ENCODE measurements at regions not wholly inside any gene's neighbourhood (a gene's known extent, or its start where the extent isn't known, plus 50 kb on each side); places are given as distances from the start of the nearest gene placed in this dataset.

DNA sequence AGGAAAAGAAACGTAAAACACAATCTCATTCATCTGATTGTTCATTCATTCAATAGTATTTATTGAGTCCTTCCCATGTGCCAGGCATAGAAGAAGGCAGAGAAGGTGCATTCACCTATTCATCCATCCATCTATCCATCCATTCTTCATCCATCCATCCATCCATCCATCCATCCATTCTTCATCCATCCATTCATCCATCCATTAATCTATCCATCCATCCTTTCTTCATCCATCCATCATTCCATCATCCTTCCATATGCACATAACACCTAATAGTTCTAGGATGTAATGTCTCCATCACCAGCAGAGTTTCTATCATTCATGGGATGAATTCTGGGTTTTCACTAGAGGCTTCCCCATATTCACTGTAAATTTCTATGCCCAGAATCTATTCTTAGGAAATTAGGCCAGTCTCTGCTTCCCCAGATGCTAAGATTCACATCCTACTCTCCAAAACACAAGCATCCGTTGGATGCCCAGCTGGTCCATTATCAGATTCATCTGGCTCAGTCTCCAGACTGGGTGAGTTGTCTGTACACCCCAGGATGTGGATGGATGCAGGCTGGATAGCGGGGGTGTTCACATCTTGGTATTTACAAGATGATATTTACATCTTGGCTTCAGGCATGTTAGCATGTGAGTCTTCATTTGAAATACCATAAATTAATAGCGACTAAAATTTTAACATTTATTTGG lies 517.7 kb upstream of the SULF2 start:
- Histone ChIP-seq H3F3A (ENCODE audit: low read depth) (no peaks in the 10 kb centered on the region), H3K9ac (ENCODE audit: low read depth, low read length, poor library complexity, severe bottlenecking) (no peak overlapping the region), H2AFZ (ENCODE audit: low read length) (no peak overlapping the region), H3K4me2 (ENCODE audit: low read depth, low read length, poor library complexity, severe bottlenecking) (no peak overlapping the region), H3K4me1 (ENCODE audit: insufficient read depth, low read length, poor library complexity, severe bottlenecking) (no peaks in the 10 kb centered on the region), H3K4me3 (ENCODE audit: low read length, poor library complexity, severe bottlenecking) (no peak overlapping the region), H4K20me1 (ENCODE audit: insufficient read depth, low read length, poor library complexity, severe bottlenecking) (no peaks in the 10 kb centered on the region), H3K9me2 (replicated peaks; ENCODE audit: low read depth, low read length) (no peaks in the 10 kb centered on the region), H3K79me2 (ENCODE audit: insufficient read depth, low read length) (no peaks in the 10 kb centered on the region), H3K36me3 (ENCODE audit: insufficient read depth, low read length) (no peaks in the 10 kb centered on the region), H3K9me3 (ENCODE audit: insufficient read depth, low read depth, low read length) (0 out of 2 replicates have a peak, but pooled peaks cover 5% of the 10 kb centered on the region), H3K27me3 (ENCODE audit: insufficient read depth, low read length, poor library complexity, severe bottlenecking) (no peaks in the 10 kb centered on the region)
- no peak for TF ChIP-seq EZH2phosphoT487 (IDR thresholded peaks at IDR 0.05; ENCODE audit: borderline replicate concordance)
- TF ChIP-seq, protein P1, sequence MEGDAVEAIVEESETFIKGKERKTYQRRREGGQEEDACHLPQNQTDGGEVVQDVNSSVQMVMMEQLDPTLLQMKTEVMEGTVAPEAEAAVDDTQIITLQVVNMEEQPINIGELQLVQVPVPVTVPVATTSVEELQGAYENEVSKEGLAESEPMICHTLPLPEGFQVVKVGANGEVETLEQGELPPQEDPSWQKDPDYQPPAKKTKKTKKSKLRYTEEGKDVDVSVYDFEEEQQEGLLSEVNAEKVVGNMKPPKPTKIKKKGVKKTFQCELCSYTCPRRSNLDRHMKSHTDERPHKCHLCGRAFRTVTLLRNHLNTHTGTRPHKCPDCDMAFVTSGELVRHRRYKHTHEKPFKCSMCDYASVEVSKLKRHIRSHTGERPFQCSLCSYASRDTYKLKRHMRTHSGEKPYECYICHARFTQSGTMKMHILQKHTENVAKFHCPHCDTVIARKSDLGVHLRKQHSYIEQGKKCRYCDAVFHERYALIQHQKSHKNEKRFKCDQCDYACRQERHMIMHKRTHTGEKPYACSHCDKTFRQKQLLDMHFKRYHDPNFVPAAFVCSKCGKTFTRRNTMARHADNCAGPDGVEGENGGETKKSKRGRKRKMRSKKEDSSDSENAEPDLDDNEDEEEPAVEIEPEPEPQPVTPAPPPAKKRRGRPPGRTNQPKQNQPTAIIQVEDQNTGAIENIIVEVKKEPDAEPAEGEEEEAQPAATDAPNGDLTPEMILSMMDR (conservative IDR thresholded peaks at IDR 0.05; ENCODE audit: low read length): no peak

- Histone ChIP-seq H3K9ac (ENCODE audit: low read depth, low read length, poor library complexity, severe bottlenecking) (no peak overlapping the region), H3K79me2 (ENCODE audit: insufficient read depth, low read length) (no peaks in the 10 kb centered on the region), H3K4me1 (ENCODE audit: insufficient read depth, low read length, poor library complexity, severe bottlenecking) (no peaks in the 10 kb centered on the region), H3K27me3 (ENCODE audit: insufficient read depth, low read length, poor library complexity, severe bottlenecking) (no peaks in the 10 kb centered on the region), H3K36me3 (ENCODE audit: insufficient read depth, low read length) (no peaks in the 10 kb centered on the region), H3K9me3 (ENCODE audit: insufficient read depth, low read depth, low read length) (0 out of 2 replicates have a peak, but pooled peaks cover 5% of the 10 kb centered on the region), H3K9me2 (replicated peaks; ENCODE audit: low read depth, low read length) (no peaks in the 10 kb centered on the region), H4K20me1 (ENCODE audit: insufficient read depth, low read length, poor library complexity, severe bottlenecking) (no peaks in the 10 kb centered on the region), H3K4me3 (ENCODE audit: low read length, poor library complexity, severe bottlenecking) (no peak overlapping the region), H3K4me2 (ENCODE audit: low read depth, low read length, poor library complexity, severe bottlenecking) (no peak overlapping the region), H3F3A (ENCODE audit: low read depth) (no peaks in the 10 kb centered on the region), H2AFZ (ENCODE audit: low read length) (no peak overlapping the region)
- TF ChIP-seq EZH2phosphoT487 (IDR thresholded peaks at IDR 0.05; ENCODE audit: borderline replicate concordance): no peak
Measured at GRCh38 chr20:48302149-48302548, 516.9 kb upstream of the SULF2 start.

GRCh38 chr20:48301189-48301588 lies 515.9 kb upstream of the SULF2 start:
- Histone ChIP-seq H4K20me1 (ENCODE audit: insufficient read depth, low read length, poor library complexity, severe bottlenecking) (no peaks in the 10 kb centered on the region), H3K4me3 (ENCODE audit: low read length, poor library complexity, severe bottlenecking) (no peak overlapping the region), H3K9me2 (replicated peaks; ENCODE audit: low read depth, low read length) (no peaks in the 10 kb centered on the region), H2AFZ (ENCODE audit: low read length) (no peak overlapping the region), H3K27me3 (ENCODE audit: insufficient read depth, low read length, poor library complexity, severe bottlenecking) (no peaks in the 10 kb centered on the region), H3K4me2 (ENCODE audit: low read depth, low read length, poor library complexity, severe bottlenecking) (no peak overlapping the region), H3F3A (ENCODE audit: low read depth) (no peaks in the 10 kb centered on the region), H3K36me3 (ENCODE audit: insufficient read depth, low read length) (no peaks in the 10 kb centered on the region), H3K4me1 (ENCODE audit: insufficient read depth, low read length, poor library complexity, severe bottlenecking) (no peaks in the 10 kb centered on the region), H3K79me2 (ENCODE audit: insufficient read depth, low read length) (no peaks in the 10 kb centered on the region), H3K9me3 (ENCODE audit: insufficient read depth, low read depth, low read length) (0 out of 2 replicates have a peak, but pooled peaks cover 7% of the 10 kb centered on the region), H3K9ac (ENCODE audit: low read depth, low read length, poor library complexity, severe bottlenecking) (no peak overlapping the region)
- TF ChIP-seq, protein P1 (conservative IDR thresholded peaks at IDR 0.05; ENCODE audit: low read length): no peak
- TF ChIP-seq EZH2phosphoT487 (IDR thresholded peaks at IDR 0.05; ENCODE audit: borderline replicate concordance): no peak

- no peak overlapping the region for H3K4me2 ChIP-seq (ENCODE audit: low read depth, low read length, poor library complexity, severe bottlenecking)
- no peaks in the 10 kb centered on the region for H3K27me3 ChIP-seq (ENCODE audit: insufficient read depth, low read length, poor library complexity, severe bottlenecking)
- H3K4me1 ChIP-seq (ENCODE audit: insufficient read depth, low read length, poor library complexity, severe bottlenecking): no peaks in the 10 kb centered on the region
- 0 out of 2 replicates have a peak, but pooled peaks cover 7% of the 10 kb centered on the region for H3K9me3 ChIP-seq (ENCODE audit: insufficient read depth, low read depth, low read length)
- H3K36me3 ChIP-seq (ENCODE audit: insufficient read depth, low read length): no peaks in the 10 kb centered on the region
- TF ChIP-seq, protein P1 (conservative IDR thresholded peaks at IDR 0.05; ENCODE audit: low read length): no peak
- no peak for TF ChIP-seq EZH2phosphoT487 (IDR thresholded peaks at IDR 0.05; ENCODE audit: borderline replicate concordance)
- no peak overlapping the region for H3K4me3 ChIP-seq (ENCODE audit: low read length, poor library complexity, severe bottlenecking)
- H3K9me2 ChIP-seq (replicated peaks; ENCODE audit: low read depth, low read length): no peaks in the 10 kb centered on the region
- no peak overlapping the region for H2AFZ ChIP-seq (ENCODE audit: low read length)
- no peaks in the 10 kb centered on the region for H3F3A ChIP-seq (ENCODE audit: low read depth)
- H3K9ac ChIP-seq (ENCODE audit: low read depth, low read length, poor library complexity, severe bottlenecking): no peak overlapping the region
- no peaks in the 10 kb centered on the region for H4K20me1 ChIP-seq (ENCODE audit: insufficient read depth, low read length, poor library complexity, severe bottlenecking)
- H3K79me2 ChIP-seq (ENCODE audit: insufficient read depth, low read length): no peaks in the 10 kb centered on the region
Measured at GRCh38 chr20:48300529-48300928, 515.2 kb upstream of the SULF2 start.
